ENCODE measurements at regions not wholly inside any gene's neighbourhood (a gene's known extent, or its start where the extent isn't known, plus 50 kb on each side); places are given as distances from the start of the nearest gene placed in this dataset.

GRCh38 chr7:17118412-17118811 is 180.0 kb upstream of the AHR start:
- no peaks in the 10 kb centered on the region for H3K4me1 ChIP-seq (replicated peaks in 1 of 2)
- ATAC-seq (replicated peaks in 6 of 8), result no peak
- in situ Hi-C loops (cut with MboI; ENCODE audit: low pct_unique_long_range_greater_than_20kb in 2 of 9, low sequenced_read_pairs in 9 of 9, unreplicated experiment in 9 of 9), result no loop called here
- H3K27ac ChIP-seq, result no peak overlapping the region
- no peak overlapping the region for H3K4me3 ChIP-seq
- WGBS, 10 experiments, result 58 to 100% (median 87%) methylated on average over 1 to 3 of the region's 3 CpGs; no CpG with 5 or more reads in 1 of the 10 experiments

- Histone ChIP-seq H3K27ac (no peak overlapping the region), H3K4me3 (no peak overlapping the region), H3K4me1 (replicated peaks in 1 of 2) (no peaks in the 10 kb centered on the region)
- WGBS, 10 experiments, result 52 to 94% (median 71%) methylated on average over 2 of the region's 2 CpGs; no CpG with 5 or more reads in 5 of the 10 experiments
- ATAC-seq (replicated peaks in 6 of 8), result no peak
- in situ Hi-C loops (cut with MboI; ENCODE audit: low pct_unique_long_range_greater_than_20kb in 2 of 9, low sequenced_read_pairs in 9 of 9, unreplicated experiment in 9 of 9), result no loop called here
Observed at GRCh38 chr7:17120756-17121155, 177.7 kb upstream of the AHR start.

- no peak for ATAC-seq (replicated peaks in 6 of 8)
- 80 to 100% (median 100%) methylated on average over 1 of the region's 1 CpG; no CpG with 5 or more reads in 2 of the 10 experiments for WGBS, 10 experiments
- Histone ChIP-seq H3K4me1 (replicated peaks in 1 of 2) (no peaks in the 10 kb centered on the region), H3K4me3 (no peak overlapping the region), H3K27ac (no peak overlapping the region)
- in situ Hi-C loops (cut with MboI; ENCODE audit: low pct_unique_long_range_greater_than_20kb in 2 of 9, low sequenced_read_pairs in 9 of 9, unreplicated experiment in 9 of 9), result no loop called here
Observed at GRCh38 chr7:17121671-17122070, 176.8 kb upstream of the AHR start.

GRCh38 chr7:17123020-17123419 is 175.4 kb upstream of the AHR start:
- H3K4me3 ChIP-seq, result no peak overlapping the region
- in situ Hi-C loops (cut with MboI; ENCODE audit: low pct_unique_long_range_greater_than_20kb in 2 of 9, low sequenced_read_pairs in 9 of 9, unreplicated experiment in 9 of 9), result no loop called here
- WGBS, 10 experiments, result 47 to 90% (median 79%) methylated on average over 1 to 4 of the region's 4 CpGs
- H3K27ac ChIP-seq, result no peak overlapping the region
- H3K4me1 ChIP-seq (replicated peaks in 1 of 2), result no peaks in the 10 kb centered on the region
- peak in 2 of 8 experiments; percentile 23 to 33 for ATAC-seq (replicated peaks in 6 of 8)

GRCh38 chr7:17126413-17127268 is 171.8 kb upstream of the AHR start:
- peaks cover 0 to 4% of the 10 kb centered on the region in 2 donors for H3K4me1 ChIP-seq (replicated peaks in 1 of 2)
- H3K4me3 ChIP-seq, result no peak overlapping the region
- in situ Hi-C loops (cut with MboI; ENCODE audit: low pct_unique_long_range_greater_than_20kb in 2 of 9, low sequenced_read_pairs in 9 of 9, unreplicated experiment in 9 of 9), result no loop called here
- ATAC-seq (replicated peaks in 6 of 8), result no peak
- 63 to 100% (median 77%) methylated on average over 2 to 3 of the region's 3 CpGs for WGBS, 10 experiments
- H3K27ac ChIP-seq, result no peak overlapping the region

- Histone ChIP-seq H3K4me1 (replicated peaks in 1 of 2) (peaks cover 0 to 4% of the 10 kb centered on the region in 2 donors), H3K27ac (no peak overlapping the region), H3K4me3 (no peak overlapping the region)
- no peak for ATAC-seq (replicated peaks in 6 of 8)
- 75 to 100% (median 81%) methylated on average over 1 to 2 of the region's 2 CpGs; no CpG with 5 or more reads in 1 of the 10 experiments for WGBS, 10 experiments
- in situ Hi-C loops (cut with MboI; ENCODE audit: low pct_unique_long_range_greater_than_20kb in 2 of 9, low sequenced_read_pairs in 9 of 9, unreplicated experiment in 9 of 9), result no loop called here
Observed at GRCh38 chr7:17129218-17129617, 169.2 kb upstream of the AHR start.

- in situ Hi-C loops (cut with MboI; ENCODE audit: low pct_unique_long_range_greater_than_20kb in 2 of 9, low sequenced_read_pairs in 9 of 9, unreplicated experiment in 9 of 9), result no loop called here
- peak in 5 of 8 experiments; percentile 24 to 93 (median 56) for ATAC-seq (replicated peaks in 6 of 8)
- Histone ChIP-seq H3K4me3 (no peak overlapping the region), H3K4me1 (replicated peaks in 1 of 2) (peaks cover 0 to 4% of the 10 kb centered on the region in 2 donors), H3K27ac (no peak overlapping the region)
- 62 to 86% (median 78%) methylated on average over 2 to 5 of the region's 5 CpGs; no CpG with 5 or more reads in 2 of the 10 experiments for WGBS, 10 experiments
Observed at GRCh38 chr7:17130281-17131059, 168.0 kb upstream of the AHR start.

GRCh38 chr7:17131060-17131345 is 167.4 kb upstream of the AHR start:
- H3K4me1 ChIP-seq (replicated peaks in 1 of 2), result peaks cover 0 to 4% of the 10 kb centered on the region in 2 donors
- H3K4me3 ChIP-seq, result no peak overlapping the region
- 60 to 100% (median 78%) methylated on average over 1 to 5 of the region's 5 CpGs; no CpG with 5 or more reads in 3 of the 10 experiments for WGBS, 10 experiments
- peak in 4 of 8 experiments; percentile 30 to 44 (median 33) for ATAC-seq (replicated peaks in 6 of 8)
- in situ Hi-C loops (cut with MboI; ENCODE audit: low pct_unique_long_range_greater_than_20kb in 2 of 9, low sequenced_read_pairs in 9 of 9, unreplicated experiment in 9 of 9), result no loop called here
- no peak overlapping the region for H3K27ac ChIP-seq

GRCh38 chr7:17131983-17132655 is 166.3 kb upstream of the AHR start:
- in situ Hi-C loops (cut with MboI; ENCODE audit: low pct_unique_long_range_greater_than_20kb in 2 of 9, low sequenced_read_pairs in 9 of 9, unreplicated experiment in 9 of 9), result no loop called here
- Histone ChIP-seq H3K4me1 (replicated peaks in 1 of 2) (peaks cover 0 to 4% of the 10 kb centered on the region in 2 donors), H3K27ac (no peak overlapping the region), H3K4me3 (no peak overlapping the region)
- WGBS, 10 experiments, result 70 to 100% (median 97%) methylated on average over 1 to 6 of the region's 6 CpGs; no CpG with 5 or more reads in 3 of the 10 experiments
- no peak for ATAC-seq (replicated peaks in 6 of 8)

GRCh38 chr7:17132726-17133125 is 165.7 kb upstream of the AHR start:
- peaks cover 0 to 4% of the 10 kb centered on the region in 2 donors for H3K4me1 ChIP-seq (replicated peaks in 1 of 2)
- no peak overlapping the region for H3K27ac ChIP-seq
- in situ Hi-C loops (cut with MboI; ENCODE audit: low pct_unique_long_range_greater_than_20kb in 2 of 9, low sequenced_read_pairs in 9 of 9, unreplicated experiment in 9 of 9), result no loop called here
- peak in 5 of 8 experiments; percentile 55 to 85 (median 81) for ATAC-seq (replicated peaks in 6 of 8)
- WGBS, 10 experiments, result 35 to 90% (median 55%) methylated on average over 1 to 3 of the region's 3 CpGs
- no peak overlapping the region for H3K4me3 ChIP-seq

- Histone ChIP-seq H3K4me1 (replicated peaks in 1 of 2) (peaks cover 0 to 4% of the 10 kb centered on the region in 2 donors), H3K27ac (no peak overlapping the region), H3K4me3 (no peak overlapping the region)
- WGBS, 10 experiments, result 86 to 100% (median 100%) methylated on average over 1 of the region's 1 CpG; no CpG with 5 or more reads in 3 of the 10 experiments
- ATAC-seq (replicated peaks in 6 of 8), result no peak
- in situ Hi-C loops (cut with MboI; ENCODE audit: low pct_unique_long_range_greater_than_20kb in 2 of 9, low sequenced_read_pairs in 9 of 9, unreplicated experiment in 9 of 9), result no loop called here
Observed at GRCh38 chr7:17133977-17134376, 164.5 kb upstream of the AHR start.

- no peak for ATAC-seq (replicated peaks in 6 of 8)
- in situ Hi-C loops (cut with MboI; ENCODE audit: low pct_unique_long_range_greater_than_20kb in 2 of 9, low sequenced_read_pairs in 9 of 9, unreplicated experiment in 9 of 9), result no loop called here
- WGBS, 10 experiments, result 86 to 100% (median 100%) methylated on average over 1 of the region's 1 CpG; no CpG with 5 or more reads in 5 of the 10 experiments
- H3K4me3 ChIP-seq, result no peak overlapping the region
- no peak overlapping the region for H3K27ac ChIP-seq
- peaks cover 0 to 4% of the 10 kb centered on the region in 2 donors for H3K4me1 ChIP-seq (replicated peaks in 1 of 2)
Observed at GRCh38 chr7:17134786-17135185, 163.7 kb upstream of the AHR start.

GRCh38 chr7:17136126-17136525 is 162.3 kb upstream of the AHR start:
- 50 to 100% (median 79%) methylated on average over 2 to 6 of the region's 6 CpGs for WGBS, 10 experiments
- no peak for ATAC-seq (replicated peaks in 6 of 8)
- in situ Hi-C loops (cut with MboI; ENCODE audit: low pct_unique_long_range_greater_than_20kb in 2 of 9, low sequenced_read_pairs in 9 of 9, unreplicated experiment in 9 of 9), result no loop called here
- Histone ChIP-seq H3K4me3 (no peak overlapping the region), H3K4me1 (replicated peaks in 1 of 2) (peaks cover 0 to 2% of the 10 kb centered on the region in 2 donors), H3K27ac (no peak overlapping the region)
